M059J (cell line): ENCODE measurements at regions not wholly inside any gene's neighbourhood (a gene's known extent, or its start where the extent isn't known, plus 50 kb on each side); places are given as distances from the start of the nearest gene placed in this dataset.
"Not testable (repeated sequence)": the region's sequence is repeated elsewhere in the genome, so short reads cannot be mapped to it uniquely, and the experiment has no call there.

Experiments used
- DNase-seq: peaks from one replicate; pipeline ENCODE4 v3.0.0-alpha.2; 2012; ENCODE audit warnings: low read depth

DNA sequence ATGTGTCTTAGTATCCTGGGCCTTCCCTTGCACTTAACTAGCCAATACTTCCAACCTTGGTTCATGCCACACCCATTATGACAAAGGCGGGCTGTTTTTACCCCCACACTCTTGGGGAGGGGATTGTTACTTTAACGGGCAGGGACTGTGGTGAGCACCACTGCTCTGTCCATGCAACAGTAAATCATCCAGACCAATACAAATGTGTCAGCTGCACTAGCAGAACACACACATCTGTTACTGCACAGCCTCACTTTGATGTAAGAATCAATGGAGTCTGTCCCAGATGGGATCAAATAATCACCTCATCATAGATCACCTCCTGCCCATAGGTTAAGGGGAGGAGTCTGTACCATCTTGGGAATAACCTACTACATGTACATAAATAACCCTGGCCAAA lies 58.1 kb downstream of the NPAP1 start:
- DNase-seq = no peak

DNA sequence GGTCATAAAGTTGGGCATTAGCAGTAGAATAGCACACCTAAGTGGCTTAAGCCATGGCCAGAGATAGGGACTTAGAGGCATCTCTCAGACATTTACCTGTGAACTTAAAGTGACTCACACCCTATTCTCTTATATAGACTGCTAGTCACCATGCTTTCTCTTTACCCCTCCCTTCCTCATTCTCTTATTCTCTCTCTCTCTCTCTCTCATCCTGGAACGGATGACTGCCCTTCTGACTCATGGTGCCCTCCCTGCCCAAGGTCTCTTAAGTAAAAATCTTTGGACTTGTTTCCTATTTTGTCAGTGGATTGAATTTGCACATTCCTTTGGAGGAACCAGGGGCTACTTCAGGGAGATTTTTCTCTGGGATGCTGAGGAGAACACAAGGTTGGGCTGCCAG lies 58.8 kb downstream of the NPAP1 start:
- DNase-seq = no peak

DNA sequence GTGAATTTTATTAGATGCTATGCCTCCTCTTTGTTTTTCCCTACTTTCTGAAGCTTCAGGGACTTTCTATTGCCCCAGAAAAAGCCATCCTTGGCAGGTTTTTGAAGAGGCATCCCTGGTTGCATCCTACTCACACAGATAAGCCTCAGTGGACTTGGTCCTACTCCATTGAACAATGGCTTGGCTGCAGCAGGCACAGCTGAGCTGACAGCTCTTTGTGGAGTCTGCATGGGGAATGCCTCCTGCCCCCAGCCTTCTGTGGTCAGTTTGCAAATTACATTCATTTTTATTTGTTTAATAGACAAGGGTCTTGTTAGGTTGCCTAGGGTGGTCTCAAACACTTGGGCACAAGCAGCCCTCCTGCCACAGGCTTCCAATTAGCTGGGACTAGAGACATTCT lies 69.7 kb downstream of the NPAP1 start:
- DNase-seq = no peak

DNA sequence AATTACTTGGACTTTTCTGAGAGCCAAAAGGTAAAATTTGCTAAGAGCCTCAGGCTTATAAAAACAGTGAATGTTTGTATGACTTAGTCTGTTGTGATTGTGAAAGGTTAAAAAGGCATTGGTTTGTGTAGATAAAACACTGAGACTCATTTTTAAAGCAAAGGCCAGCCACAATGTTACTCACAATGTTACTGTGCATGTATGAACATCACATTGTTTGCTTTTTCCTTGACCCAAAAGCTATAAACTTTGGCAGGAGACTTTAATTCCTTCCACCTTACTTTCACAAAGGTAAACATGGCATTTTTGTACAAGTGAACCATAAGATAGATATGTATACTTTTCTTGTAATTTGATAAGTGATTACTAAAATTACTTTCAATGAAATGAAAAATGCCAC lies 70.5 kb downstream of the NPAP1 start:
- DNase-seq = no peak

DNA sequence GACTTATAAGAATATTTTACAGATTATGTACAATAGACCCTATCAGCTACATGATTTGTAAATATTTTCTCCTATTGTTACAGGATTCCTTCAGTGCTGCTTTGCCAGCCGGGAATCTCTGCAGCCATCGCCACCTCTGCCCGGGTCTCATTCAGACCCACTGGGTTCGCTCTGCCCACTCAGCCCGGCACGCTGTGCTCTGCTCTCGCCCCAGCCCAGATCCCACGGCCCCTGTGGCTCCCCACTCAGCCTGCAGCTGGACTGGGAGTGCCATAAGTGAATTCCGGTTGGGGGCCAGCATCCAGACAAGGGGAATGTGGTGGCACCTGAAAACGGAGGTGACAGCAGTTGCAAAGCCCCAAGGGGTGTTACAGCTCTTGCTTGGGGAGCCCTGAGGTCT lies 71.8 kb downstream of the NPAP1 start:
- no peak for DNase-seq

DNA sequence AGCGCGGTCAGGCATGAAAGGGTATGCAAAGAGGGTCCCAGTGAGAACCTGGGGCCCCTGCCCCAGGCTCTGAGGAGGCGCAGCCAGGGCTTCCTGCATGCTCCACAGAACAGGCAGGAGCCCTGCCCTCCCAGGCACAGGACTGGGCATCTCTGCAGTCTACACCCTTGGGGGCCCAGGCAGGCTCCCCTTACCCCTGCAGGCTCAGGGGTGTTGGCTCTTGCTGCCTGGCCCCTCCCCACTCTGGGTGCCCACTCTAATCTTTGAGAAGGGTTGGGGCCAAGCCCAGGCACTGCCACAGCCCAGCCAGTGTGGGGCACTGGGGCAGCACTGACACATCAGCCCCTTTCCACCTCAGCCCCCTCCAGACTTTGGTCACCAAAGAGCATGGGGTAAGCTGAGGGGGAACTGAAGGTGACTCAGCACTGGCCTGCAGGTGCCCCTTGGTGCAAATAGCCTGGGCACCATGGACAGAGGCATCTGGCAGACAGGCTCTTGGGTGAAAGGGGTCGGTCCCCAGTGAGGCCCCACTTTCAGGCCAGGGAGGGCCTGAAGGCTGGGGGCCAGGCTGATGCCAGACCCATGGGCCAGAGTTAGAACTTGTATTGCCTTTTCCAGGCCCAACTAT lies 73.4 kb downstream of the NPAP1 start:
- DNase-seq = no peak

DNA sequence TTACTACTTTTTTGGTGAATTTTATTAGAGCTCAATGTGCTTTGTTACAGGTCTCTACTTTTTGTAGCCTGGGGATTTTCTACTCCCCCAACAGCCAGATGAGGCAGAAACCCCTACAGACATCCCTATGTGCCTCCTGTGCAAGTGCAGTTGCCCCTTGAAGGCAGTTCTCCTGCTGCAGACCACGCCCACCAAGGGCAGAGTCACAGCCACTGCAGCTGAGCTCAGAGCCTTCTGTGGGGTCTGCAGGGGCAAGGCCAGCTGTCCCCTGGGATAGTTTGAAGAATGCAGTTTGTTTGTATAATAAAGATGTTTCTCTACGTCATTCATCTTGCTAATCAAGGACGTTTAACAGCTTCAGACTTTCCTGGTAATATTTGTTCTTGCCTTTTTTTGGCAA lies 76.8 kb downstream of the NPAP1 start:
- DNase-seq = no peak

DNA sequence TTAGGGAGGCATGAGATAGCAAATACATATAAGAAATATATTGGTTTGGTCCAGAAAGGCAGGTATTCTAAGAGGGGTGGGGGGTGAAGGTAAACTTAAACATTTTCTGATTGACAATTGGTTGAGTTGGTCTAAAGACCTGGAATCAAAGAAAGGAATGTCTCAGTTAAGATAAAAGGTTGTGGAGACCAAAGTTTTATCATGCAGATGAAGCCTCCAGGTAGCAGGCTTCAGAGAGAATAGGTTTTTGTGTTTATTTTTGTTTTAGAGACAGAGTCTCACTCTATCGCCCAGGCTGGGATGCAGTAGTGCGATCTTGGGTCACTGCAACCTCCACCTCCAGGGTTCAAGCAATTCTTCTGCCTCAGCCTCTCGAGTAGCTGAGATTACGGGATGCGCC lies 80.5 kb downstream of the NPAP1 start:
- no peak for DNase-seq

DNA sequence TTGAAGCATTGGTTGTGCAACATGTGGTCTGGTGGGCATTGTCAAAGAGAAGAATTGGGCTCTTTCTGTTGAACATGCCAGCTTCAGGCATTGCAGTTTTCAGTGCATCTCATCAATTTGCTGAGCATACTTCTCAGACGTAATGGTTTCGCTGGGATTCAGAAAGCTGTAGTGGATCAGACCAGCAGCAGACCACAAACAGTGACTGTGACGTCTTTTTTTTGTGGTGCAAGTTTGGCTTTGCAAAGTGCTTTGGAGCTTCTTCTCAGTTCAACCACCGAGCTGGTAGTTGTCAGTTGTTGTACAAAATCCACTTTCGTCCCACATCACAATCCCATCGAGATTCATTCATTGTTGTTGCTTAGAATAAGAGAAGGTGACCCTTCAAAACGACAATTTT lies 84.5 kb downstream of the NPAP1 start:
- no peak for DNase-seq

DNA sequence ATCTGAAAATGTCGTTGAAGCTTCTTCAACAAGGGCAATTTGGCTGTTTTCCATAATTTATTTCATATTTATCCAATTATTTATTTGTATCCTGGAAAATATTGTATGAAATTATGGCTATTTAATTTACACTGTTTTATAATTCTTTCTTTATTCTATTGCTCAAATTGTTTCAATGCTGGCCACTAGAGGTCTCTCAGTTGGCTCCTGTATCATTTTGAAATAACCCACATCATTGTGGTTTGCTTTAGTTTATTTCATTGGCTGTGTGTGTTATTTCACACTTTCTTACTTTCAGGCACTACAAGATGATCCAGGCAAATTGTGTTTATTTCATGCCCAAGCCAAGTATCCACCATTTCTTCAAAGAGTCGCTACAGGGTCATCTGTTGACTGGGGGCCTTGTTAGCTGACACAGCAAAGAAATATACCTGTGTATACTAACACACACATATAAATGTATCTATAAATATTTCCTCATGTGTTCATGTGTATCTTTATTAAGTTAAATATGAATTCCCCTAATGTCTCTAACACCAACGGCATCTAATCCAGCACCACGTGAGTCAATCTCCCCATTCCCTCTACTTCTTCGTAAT lies 86.2 kb downstream of the NPAP1 start:
- no peak for DNase-seq

DNA sequence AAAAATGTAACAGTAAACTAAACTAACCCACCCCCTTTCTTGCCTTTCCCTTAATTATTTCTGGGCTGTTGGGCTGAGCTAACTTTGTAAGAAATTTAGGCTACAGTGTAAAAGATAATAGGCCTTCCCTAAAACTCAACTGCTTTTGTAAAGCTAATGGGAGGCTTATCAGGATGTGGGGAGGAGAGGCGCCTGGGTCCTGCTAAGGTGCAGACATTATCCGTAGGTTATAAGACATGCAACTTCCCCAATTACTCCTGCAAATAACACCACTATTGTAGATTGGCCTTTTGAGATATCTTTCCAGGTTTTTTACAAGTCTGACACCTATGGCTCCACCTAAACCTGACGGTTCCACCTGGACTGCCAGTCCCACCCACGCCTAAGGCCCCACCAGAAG lies 88.3 kb downstream of the NPAP1 start:
- DNase-seq = no peak

DNA sequence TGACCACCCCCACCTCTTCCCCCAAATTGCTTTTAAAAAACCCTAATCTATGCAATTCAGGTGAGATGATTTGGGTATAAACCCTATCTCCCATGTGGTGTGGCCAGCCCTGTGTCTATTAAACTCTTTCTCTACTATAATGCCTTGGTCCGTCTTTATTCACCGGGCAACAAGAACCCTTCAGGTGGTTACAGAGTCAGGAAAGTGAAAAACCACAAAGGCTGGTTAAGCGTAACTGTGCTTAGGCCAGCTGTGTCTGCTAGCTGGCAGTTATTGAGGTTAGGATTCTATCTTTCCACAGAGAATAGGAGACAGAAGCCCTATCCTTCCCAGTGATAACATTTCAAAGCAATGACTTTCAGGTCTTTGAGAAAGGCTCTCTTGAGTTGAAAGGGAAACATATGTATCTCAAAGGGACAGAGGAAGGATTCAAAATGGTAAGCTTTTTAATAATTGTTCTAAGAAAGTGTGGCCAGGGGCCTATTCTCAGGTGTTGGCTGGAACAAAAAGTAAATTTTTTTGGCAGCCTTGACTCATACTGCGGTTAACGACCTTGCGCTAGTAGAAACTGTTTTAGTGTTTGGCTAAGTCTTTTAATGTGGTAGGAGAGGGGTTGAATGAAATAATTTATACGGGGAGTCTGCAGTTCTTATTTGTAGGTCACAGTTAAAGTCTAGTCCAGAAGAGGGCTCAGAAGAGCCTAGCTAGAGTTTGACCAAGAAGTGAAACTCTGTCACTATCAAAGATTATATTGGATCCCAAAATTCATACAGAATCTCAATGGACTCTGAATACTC lies 89.0 kb downstream of the NPAP1 start:
- DNase-seq = no peak

DNA sequence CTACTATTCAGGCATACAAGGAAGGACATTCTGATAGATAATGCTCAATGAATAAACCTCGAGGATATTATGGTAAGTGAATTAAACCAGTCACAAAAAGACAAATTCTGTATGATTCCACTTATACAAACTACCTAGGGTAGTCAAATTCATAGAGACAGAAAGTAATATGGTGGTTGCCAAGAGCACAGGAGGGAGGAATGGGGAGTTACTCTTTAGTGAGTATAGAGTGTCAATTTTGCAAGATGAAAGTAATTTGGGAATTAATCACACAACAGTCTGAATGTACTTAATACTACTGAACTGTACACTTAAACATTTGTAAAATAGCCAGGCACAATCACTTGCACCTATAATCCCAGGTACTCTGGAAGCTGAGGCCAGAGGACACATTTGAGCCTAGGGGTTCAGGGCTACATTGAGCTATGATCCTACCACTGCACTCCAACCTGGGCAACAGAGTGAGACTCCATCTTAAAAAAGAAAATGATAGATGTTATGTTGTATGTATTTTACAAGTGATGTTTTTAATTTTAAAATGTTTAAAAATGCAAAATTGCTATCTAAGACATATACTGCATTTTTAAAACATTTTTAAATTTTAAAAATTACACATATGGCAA lies 91.0 kb downstream of the NPAP1 start:
- no peak for DNase-seq

DNA sequence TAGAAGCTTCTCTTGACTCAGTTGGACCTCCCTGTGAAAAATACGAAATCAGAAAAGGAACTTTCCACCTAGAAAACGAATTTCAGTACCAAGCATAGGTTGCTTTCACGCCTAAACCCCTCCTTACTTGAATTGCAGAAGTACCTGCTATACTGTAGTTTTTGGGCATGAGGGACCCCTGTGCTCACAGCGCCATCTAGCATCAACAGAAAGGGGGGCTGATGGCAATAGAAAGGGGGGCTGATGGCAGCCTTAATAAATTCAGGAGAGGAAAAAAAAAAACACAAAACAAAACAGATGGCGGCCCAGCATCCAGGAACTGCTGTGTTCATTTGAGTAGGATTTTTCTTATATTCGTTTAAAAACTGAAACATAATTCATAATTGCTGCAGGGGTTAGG lies 96.7 kb downstream of the NPAP1 start:
- no peak for DNase-seq

DNA sequence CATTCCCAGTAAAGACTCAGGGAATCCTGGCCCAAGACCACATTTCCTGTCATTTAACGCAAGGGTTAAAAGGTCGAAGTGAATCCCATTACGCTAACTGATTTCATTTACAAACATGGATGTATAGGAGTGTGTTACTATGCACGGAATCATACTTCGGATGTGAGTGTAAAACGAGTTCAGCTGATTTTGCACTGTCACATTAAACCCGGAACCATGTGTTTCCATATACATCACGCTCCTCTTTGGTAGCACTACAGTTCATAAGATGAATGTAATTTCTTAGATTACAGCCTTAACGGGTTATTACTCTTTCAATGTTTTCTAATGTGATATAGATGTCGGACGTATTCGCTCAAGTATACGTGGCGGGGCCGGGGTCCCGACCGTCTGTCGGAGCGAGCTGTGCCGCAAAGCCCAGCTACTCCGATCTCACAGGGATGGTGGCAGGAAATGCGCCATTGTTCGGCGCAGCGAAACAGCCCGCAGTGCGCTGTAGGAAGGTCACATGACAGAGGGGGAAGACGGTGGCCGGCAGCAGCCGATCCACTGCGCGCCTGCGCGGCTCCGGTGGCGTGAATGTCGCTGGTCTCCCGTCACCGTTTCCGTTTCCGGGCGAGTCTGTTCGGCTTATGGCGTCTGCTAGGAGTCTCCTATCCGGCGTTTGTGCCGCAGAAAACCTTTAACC lies 97.3 kb downstream of the NPAP1 start:
- peak; percentile 35 for DNase-seq

DNA sequence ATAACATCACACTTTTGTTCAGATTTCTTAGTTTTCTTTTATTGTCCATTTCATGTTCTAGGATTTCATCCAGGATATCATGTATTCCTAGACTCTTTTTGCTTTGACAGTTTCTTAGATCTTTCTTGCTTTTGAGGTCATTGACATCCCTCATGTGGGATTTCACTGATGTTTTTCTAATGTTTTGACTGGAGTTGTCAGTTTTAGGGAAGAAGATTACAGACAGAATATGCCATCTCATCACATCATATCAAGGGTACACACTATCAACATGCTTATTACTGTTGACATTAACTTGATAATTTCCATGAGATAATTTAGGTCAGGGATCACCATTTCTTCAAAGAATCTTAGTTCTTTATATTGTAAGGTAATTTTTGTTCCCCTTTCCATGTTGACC lies 101.7 kb downstream of the NPAP1 start:
- no peak for DNase-seq

DNA sequence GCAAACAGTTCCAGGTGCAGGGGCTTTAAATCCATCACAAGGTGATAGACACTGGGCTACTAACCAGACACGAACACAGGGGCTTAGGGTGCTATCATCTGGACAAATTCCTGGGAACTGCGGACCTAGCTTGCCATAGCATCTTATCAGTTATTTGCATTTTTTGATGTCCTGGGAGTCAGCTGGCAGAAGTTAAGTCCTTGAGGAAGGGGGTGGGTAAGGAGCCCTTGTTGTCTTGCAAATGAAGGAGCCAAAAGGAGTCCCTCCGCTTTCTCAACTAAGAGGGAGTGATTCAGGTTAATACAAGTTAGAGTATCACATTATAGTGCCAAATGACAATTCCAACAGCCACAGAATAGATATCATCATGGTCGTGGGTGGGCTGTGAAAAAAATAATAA lies 108.9 kb downstream of the NPAP1 start:
- DNase-seq = no peak

DNA sequence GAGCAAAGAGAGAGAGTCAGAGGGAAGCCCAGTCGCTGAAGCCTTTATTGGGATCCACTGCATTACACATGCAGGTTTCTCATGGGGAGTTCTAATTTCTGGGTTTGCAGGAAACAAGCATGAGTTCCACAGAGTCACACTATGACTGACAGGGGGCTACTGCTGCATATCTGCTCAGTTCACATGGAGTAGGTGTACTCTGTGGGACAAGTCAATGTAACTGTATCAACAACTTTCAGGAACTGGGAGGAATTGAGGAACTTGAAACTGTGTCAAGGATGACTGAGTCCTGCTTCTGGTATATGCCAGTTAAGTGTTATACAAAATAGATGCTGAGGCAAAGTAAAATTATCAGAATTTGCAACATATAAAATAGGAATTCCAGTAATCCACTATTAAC lies 110.8 kb downstream of the NPAP1 start:
- no peak for DNase-seq

DNA sequence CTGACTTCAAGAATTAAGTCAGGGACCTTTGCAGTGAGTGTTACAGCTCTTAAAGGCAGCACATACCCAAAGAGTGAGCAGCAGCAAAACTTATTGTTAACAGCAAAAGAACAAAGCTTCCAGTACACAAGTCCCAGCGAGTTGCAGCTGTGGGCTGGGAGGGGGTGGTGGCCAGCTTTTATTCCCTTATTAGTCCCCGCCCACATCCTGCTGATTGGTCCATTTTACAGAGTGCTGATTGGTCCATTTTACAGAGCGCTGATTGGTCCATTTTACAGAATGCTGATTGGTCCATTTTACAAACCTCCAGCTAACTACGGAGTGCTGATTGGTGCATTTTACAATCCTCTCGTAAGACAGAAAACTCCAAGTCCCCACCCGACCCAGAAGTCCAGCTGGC lies 127.0 kb downstream of the NPAP1 start:
- not testable (repeated sequence) for DNase-seq

DNA sequence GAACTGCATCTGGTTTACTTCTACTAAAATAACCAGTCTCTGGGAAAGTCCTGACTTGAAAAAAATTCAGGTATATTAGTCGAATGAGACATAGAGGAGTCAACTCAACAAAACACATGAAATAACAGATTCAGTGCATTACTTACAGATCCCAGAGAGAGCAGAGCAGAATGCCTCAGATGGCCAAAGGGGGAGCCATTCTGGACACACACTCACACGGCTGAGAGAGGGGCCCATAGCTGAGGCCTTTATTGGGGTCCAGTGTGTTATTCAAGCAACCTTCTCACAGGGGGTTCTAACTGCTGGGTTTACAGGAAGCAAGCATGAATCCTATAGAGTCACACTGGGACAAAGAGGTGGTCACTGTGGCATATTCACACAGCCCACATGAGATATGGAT lies 135.1 kb upstream of the SNRPN start:
- no peak for DNase-seq

DNA sequence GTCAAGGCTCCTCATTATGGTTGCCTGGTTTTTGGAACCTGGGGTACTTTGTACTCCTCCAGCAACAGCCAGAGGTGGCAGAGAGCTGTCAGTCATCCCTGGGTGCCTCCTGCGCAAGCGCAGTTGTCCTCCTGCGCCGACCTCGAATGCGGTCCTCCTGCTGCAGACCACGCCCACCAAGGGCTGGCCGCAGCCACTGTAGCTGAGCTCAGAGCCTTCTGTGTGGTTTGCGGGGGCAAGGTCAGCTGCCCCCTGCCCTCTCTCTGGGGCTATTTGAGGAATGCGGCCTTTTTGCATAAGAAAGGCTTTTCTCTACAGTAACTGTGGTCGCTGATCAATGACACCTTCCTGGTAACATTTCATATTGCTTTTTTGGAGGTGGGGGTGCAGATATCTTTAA lies 131.3 kb upstream of the SNRPN start:
- DNase-seq = no peak

DNA sequence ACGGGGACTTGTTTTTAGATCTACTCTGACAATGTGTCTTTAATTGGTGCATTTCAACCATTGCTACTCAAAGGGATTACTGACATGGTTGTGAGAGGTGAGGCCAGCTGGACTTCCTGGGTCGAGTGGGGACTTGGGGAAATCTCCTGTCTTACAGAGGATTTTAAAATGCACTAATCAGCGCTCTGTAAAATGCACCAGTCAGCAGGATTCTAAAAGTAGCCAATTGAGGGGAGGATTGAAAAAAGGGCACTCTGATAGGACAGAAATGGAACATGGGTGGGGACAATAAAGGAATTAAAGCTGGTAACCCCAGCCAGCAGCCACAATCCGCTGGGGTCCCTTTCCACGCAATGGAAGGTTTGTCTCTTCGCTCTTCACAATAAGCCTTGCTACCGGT lies 122.5 kb upstream of the SNRPN start:
- DNase-seq = no peak
